ENCODE measurements at regions not wholly inside any gene's neighbourhood (a gene's known extent, or its start where the extent isn't known, plus 50 kb on each side); places are given as distances from the start of the nearest gene placed in this dataset.

- Mint-ChIP-seq H3K36me3 (no peaks in the 10 kb centered on the region), H3K4me1 (ENCODE audit: unreplicated experiment) (no peaks in the 10 kb centered on the region), H3K27ac (no peak overlapping the region), H3K9me3 (no peaks in the 10 kb centered on the region), H3K27me3 (no peaks in the 10 kb centered on the region), H3K4me3 (no peak overlapping the region)
- no peak for TF ChIP-seq CTCF (conservative IDR thresholded peaks at IDR 0.05)
- no peak for DNase-seq (ENCODE audit: extremely low spot score, unreplicated experiment)
Measured at GRCh38 chr11:41781441-41781840, 322.0 kb upstream of the LRRC4C start.

- TF ChIP-seq CTCF (conservative IDR thresholded peaks at IDR 0.05), result no peak
- DNase-seq (ENCODE audit: extremely low spot score, unreplicated experiment), result no peak
- H3K4me3 Mint-ChIP-seq, result no peak overlapping the region
Measured at GRCh38 chr11:41784513-41785335, 325.3 kb upstream of the LRRC4C start.

DNA sequence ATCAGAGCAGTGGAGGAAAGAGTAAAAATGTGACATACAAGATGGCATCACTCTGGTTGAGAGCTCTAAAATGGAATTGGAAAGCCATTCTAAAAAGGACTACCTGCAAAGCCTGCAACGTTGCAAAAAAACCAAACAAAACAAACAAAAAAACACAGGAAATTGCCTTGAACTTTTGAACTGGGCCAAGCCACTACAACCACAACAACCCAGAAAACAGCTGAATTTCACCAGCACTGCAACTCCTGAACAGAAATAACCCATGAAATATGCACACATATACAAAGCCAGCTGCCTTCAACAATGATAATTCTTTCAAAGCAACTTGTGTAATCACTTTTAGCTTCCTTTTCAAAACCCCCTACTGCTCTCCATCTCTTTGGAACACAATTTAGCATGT, 326.6 kb upstream of the LRRC4C start:
- DNase-seq (ENCODE audit: extremely low spot score, unreplicated experiment), result no peak
- no peaks in the 10 kb centered on the region for H3K36me3 Mint-ChIP-seq
- H3K4me3 Mint-ChIP-seq, result no peak overlapping the region
- no peaks in the 10 kb centered on the region for H3K9me3 Mint-ChIP-seq
- no peak overlapping the region for H3K27ac Mint-ChIP-seq
- no peaks in the 10 kb centered on the region for H3K4me1 Mint-ChIP-seq (ENCODE audit: unreplicated experiment)
- TF ChIP-seq CTCF (conservative IDR thresholded peaks at IDR 0.05), result no peak
- H3K27me3 Mint-ChIP-seq, result no peaks in the 10 kb centered on the region

More at GRCh38 chr11:41784513-41785335, 325.3 kb upstream of the LRRC4C start:
- Mint-ChIP-seq H3K36me3 (no peaks in the 10 kb centered on the region), H3K27ac (peak overlapping the region; percentile 11), H3K4me1 (ENCODE audit: unreplicated experiment) (no peaks in the 10 kb centered on the region), H3K27me3 (no peaks in the 10 kb centered on the region), H3K9me3 (no peaks in the 10 kb centered on the region)

DNA sequence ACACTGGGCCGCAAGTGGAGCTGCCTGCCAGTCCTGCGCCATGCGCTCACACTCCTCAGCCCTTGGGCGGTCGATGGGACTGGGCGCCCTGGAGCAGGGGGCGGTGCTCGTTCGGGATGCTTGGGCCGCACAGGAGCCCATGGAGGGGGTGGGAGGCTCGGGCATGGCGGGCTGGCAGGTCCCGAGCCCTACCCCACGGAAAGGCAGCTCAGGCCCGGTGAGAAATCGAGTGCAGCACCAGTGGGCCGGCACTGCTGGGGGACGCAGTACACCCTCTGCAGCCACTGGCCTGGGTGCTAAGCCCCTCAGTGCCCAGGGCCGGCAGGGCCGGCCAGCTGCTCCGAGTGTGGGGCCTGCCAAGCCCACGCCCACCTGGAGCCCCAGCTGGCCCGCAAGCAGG, 328.7 kb upstream of the LRRC4C start:
- DNase-seq (ENCODE audit: extremely low spot score, unreplicated experiment), result no peak
- H3K4me3 Mint-ChIP-seq, result no peak overlapping the region
- no peaks in the 10 kb centered on the region for H3K27me3 Mint-ChIP-seq
- H3K36me3 Mint-ChIP-seq, result no peaks in the 10 kb centered on the region
- H3K4me1 Mint-ChIP-seq (ENCODE audit: unreplicated experiment), result no peaks in the 10 kb centered on the region
- no peak overlapping the region for H3K27ac Mint-ChIP-seq
- no peaks in the 10 kb centered on the region for H3K9me3 Mint-ChIP-seq
- TF ChIP-seq CTCF (conservative IDR thresholded peaks at IDR 0.05), result no peak

DNA sequence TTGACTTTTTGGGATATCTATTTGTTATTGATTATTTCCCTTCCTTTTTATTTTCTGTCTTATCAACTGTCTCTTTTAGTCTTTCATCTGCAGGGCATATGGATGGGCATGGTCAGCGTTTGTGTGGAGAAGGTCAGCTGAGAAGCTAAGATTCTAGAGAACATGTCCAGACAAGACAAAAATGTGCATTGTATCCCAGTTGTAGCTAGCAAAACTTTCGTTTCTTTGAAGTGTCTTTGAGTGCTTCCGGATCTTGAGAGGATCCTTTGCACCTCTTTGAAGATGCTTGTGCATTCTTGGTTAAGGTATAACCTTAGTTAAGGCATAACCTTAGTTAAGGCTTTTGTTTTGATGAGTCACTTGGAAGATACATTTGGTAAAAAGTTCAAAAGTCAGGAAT, 329.9 kb upstream of the LRRC4C start:
- H3K4me1 Mint-ChIP-seq (ENCODE audit: unreplicated experiment), result no peaks in the 10 kb centered on the region
- no peak overlapping the region for H3K4me3 Mint-ChIP-seq
- no peak for DNase-seq (ENCODE audit: extremely low spot score, unreplicated experiment)
- H3K27me3 Mint-ChIP-seq, result no peaks in the 10 kb centered on the region
- no peaks in the 10 kb centered on the region for H3K36me3 Mint-ChIP-seq
- H3K27ac Mint-ChIP-seq, result no peak overlapping the region
- TF ChIP-seq CTCF (conservative IDR thresholded peaks at IDR 0.05), result no peak
- no peaks in the 10 kb centered on the region for H3K9me3 Mint-ChIP-seq
